RKO (cell line): ENCODE measurements at regions not wholly inside any gene's neighbourhood (a gene's known extent, or its start where the extent isn't known, plus 50 kb on each side); places are given as distances from the start of the nearest gene placed in this dataset.
"Not testable (repeated sequence)": the region's sequence is repeated elsewhere in the genome, so short reads cannot be mapped to it uniquely, and the experiment has no call there.

Source experiments
- DNase-seq: peaks from one replicate; pipeline ENCODE4 v3.0.0-alpha.2; 2016; ENCODE audit warnings: low spot score

GRCh38 chr1:82143108-82143833, 342.5 kb downstream of the ADGRL2 start:
- DNase-seq, result no peak

DNA sequence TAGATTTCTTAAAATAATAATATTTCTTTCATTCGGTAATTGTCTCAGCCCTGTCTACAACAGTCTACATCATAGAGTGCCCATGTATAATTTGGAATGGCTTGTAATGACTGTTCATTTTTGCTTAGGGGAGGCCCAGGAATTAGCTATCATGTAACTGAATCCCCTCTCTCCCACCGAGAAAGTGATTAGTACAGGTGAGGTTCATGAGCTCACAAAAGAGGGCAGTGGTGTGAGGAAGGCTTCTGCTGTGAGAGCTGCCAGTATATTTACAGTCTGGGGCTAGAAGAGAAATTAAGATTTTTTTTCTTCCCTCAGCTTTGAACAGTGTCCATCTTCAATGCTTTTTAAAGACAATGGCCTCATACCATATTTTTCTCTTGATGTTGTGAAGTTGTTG, 340.7 kb downstream of the ADGRL2 start:
- DNase-seq, result no peak

GRCh38 chr1:82139751-82140468, 339.2 kb downstream of the ADGRL2 start:
- DNase-seq, result no peak

- DNase-seq, result not testable (repeated sequence)
Observed at GRCh38 chr1:82136351-82136750, 335.6 kb downstream of the ADGRL2 start.

DNA sequence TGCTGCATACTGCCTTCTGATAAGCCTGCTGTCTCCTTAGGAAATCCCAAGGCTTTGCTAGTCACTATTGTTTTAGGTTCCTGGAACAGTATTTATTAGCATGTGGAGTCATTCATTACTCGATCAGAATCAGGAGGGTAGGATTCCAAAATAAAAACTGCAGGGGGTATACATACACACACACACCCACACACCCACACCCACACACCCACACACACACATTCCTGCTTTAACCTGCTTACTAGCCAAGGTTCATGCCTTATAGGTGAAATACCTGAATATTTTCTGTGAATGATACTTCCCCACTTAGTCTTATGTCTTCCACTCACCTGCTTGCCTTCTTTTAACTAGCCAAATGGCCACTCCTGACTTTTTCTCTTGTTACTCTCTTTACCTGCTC, 325.1 kb downstream of the ADGRL2 start:
- no peak for DNase-seq

DNA sequence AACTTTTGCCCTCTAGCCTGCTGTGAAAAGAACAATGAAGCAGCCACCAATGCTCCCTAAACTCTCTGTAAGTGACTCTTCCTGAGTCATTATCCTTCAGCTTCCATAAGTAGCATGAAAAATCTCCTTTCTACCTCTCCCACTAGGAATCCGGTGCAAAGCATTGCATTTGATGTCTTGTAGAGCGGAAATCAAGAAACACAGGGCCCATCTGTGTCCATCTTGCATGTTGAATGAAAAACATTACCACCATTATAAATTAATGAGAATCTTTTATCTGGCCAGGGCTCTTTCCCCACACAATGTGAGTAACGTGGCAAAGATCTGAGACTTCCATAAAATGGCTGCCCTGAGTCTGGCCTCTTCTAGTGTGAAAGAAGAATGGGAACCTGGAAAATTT, 324.4 kb downstream of the ADGRL2 start:
- DNase-seq, result no peak

DNA sequence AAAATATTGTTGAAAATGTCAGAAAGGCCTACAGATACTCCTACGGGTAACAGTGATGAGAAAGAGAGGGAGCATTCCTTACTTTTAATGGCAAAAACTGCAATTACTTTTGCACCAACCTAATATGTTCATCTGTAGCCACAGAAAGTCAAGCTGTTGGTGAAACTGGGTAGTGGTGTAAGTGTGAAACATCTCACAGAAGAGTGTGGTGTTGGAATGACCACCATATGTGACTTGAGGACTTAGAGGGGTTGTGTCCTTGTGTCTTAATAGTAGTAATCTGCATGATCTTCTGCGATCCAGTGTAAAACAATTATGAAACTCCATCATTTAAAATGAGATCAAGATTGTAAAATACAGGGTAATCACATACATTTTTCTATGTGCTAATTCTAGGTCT, 320.7 kb downstream of the ADGRL2 start:
- no peak for DNase-seq

DNA sequence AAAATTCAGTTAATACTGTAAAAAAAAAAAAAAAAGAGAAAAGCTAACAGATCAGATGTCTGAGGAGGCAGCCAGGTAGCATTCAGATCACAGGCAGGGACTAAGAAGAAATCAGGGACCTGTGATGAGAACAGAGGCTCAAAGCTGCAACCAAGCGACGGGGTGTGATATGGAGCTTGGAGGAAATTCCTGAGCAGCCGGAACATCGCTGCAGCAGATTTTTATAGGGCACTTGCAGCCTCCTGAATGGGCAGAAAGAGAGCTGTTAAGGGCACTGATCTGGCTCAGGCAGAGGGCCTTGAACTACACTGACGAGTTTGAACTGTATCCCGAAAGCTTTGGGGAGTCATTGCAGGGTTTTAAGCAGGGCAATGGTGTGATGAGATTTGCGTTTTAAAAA, 315.4 kb downstream of the ADGRL2 start:
- no peak for DNase-seq

DNA sequence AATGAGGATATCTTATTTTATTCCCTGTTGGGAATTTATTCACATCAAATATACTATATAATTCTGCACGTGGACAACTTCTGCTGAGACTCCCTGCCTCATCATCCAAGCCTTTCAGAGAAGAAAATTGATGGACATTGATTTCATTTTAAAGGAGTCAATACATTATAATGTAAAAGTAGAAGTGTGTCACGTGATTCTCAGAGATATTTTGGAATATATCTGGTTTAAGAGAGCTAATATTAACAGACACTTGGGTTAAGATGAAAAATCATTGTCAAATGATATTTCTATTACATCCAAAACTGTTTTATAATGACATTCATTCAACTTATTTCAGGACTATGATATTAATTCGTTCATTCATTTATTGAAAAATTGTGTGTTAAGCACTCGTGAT, 314.2 kb downstream of the ADGRL2 start:
- no peak for DNase-seq

- no peak for DNase-seq
Observed at GRCh38 chr1:82110366-82111254, 309.9 kb downstream of the ADGRL2 start.

DNA sequence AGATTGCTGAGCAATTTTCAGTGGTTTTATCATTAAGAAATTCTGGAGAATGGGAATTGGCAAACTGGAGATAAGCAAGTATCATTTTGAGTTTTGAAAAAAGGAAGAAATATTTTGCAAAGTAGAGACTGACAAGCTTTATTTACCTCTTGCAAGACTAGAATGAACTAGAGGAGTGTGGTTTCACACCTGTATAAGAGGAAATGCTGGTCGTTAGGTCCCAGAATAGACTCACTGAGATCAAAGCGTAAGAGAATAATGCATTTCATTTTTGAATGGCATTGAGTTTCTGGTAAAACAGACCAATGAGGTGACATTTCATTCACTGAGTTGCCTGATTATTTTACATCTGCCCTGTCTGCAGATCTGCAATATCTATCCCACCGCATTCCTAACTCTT, 308.1 kb downstream of the ADGRL2 start:
- no peak for DNase-seq

DNA sequence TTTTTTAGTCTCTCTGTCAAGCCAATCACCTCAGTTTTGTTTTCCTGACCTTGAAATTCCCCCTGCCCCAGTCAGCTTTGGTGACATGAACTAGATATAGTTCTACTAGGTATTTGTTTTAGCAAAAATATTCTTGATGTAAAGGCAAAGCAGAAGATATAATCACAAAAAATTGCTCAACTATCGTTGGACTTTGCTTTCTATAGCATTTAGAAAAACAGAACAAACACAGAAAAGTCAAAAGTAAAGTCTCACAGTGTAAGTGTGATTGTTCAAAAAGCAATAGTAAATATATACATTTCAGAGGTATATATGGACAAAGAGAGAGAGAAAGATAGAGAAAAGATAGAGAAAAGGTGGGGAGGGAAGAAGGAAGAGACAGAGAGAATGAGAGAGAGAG, 305.9 kb downstream of the ADGRL2 start:
- no peak for DNase-seq

GRCh38 chr1:82099170-82099569, 298.4 kb downstream of the ADGRL2 start:
- DNase-seq, result no peak

DNA sequence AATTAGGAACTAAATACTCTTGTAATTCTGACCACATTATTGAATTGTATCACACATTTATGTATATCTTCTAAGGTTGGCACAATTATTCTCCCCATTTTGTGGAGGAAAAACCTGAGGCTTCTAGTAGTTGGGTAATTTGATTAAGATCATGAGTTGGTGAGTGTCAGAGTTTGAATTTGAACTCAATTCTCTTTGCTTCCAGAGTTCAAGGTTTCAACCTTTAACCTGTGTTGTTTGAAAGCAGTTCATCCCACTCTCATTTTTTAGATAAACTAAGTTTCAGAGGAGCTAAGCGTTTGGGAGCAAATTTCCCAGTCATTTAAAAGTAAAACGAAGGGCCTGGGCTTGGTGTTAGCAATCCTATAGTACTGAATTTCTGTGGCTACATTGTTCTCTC, 293.4 kb downstream of the ADGRL2 start:
- DNase-seq, result no peak

DNA sequence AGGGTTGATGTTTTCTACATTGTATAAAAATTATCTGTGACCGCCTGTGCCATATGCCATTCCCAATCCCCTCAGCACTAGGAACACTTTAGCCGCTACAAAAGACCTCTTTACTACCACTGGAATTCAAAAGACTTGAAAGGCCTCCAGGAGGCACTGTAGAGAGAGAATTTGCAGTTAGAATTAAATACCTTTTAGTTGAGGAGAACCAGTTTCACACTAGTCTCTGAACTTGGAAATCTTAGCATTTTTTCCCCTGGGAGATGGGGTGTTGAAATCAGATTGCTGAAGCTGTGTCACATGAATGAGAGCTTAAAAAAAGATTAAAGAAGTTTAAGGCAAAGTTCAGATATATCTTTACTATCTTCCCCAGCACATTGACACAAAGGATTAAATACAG, 291.0 kb downstream of the ADGRL2 start:
- no peak for DNase-seq

- no peak for DNase-seq
Observed at GRCh38 chr1:82091265-82091664, 290.5 kb downstream of the ADGRL2 start.

DNA sequence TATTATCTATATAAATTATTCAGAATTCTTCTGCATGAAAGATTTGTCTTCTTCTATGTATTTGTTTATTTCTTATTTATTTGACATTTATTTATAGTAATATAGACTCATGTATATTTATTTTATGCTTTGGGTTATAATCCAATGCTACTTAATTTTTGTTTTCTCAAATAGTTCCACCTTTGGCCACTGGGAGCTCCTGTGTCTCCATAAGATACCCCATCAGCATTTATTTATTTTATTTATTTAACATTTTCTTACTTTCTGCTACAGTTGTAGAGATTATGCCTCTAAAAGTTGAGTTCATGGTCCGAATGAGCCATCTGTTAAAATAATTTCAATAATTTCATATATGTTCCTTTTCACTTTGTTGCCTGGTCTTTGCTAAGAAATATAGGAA, 289.4 kb downstream of the ADGRL2 start:
- no peak for DNase-seq

- DNase-seq, result peak; percentile 4
Observed at GRCh38 chr1:82086739-82087138, 286.0 kb downstream of the ADGRL2 start.

- DNase-seq, result no peak
Observed at GRCh38 chr1:82079607-82080006, 278.9 kb downstream of the ADGRL2 start.

DNA sequence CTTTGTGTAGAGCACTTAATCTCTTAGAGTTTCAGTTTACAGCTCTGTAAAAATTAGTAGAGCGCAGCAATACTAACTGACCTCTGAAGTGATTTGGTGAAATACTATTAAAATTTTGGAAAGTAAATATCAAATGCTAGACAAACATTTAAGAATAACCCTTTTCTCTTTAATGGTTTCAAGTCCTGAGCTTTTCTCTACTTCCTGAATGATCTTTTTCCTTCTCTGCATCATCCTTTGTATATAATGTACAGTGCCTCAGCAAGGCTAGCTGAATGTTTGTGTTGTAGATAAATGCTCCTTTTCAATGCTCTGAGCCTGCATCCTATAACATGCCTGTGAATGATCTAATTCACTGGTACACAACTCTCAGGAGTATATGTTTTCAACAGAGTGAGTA, 272.9 kb downstream of the ADGRL2 start:
- DNase-seq, result no peak

DNA sequence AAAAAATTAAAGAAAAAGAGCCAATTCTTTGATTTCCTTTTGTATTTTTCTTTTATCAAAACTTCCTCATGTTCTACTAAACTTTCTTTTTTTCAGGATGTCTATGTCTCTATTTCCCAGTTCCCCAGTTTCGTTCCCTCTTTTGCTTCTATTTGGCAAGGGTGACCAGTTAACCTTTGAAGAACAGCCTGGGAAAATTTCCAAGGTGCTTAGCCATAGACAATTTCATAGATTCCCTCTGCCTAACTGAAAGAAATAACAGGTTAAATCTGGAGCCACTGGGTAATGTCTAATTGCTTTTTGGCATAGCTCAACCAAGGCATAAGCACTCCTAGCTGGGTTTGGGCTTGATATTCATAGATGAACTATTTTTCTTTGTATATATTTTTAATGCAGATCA, 272.3 kb downstream of the ADGRL2 start:
- DNase-seq, result no peak

- no peak for DNase-seq
Observed at GRCh38 chr1:82065916-82066315, 265.2 kb downstream of the ADGRL2 start.

- no peak for DNase-seq
Observed at GRCh38 chr1:82064691-82065090, 264.0 kb downstream of the ADGRL2 start.
